Stimulated activated naive CD4-positive, alpha-beta T cell (primary cell): ENCODE measurements at regions not wholly inside any gene's neighbourhood (a gene's known extent, or its start where the extent isn't known, plus 50 kb on each side); places are given as distances from the start of the nearest gene placed in this dataset.

ENCODE experiments used
- DNase-seq, 6 experiments: peaks; one replicate each; lab custom pipeline; 2025; lab: John Stamatoyannopoulos, UW

GRCh38 chr14:95442016-95442632 is 74.3 kb downstream of the SYNE3 start:
- no peak for DNase-seq

- no peak for DNase-seq
Measured at GRCh38 chr14:95440951-95441350, 75.5 kb downstream of the SYNE3 start.

DNA sequence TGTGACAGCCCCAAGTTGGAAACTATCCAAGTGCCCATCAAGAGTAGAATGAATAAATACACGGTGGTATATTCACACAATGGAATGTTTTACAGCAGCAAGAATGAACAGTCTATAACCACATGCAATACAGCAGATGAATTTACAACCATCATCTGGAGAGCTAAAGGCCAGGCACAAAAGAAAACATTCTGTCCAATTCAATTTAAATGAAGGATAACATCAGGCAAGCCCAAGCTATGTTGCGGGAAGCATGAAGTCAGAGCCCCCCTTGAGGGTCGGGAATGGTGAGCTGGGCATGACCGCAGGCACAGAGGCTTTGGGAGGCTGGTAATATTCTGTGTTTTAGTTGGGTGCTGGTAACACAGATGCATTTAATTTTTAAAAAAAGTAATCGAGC is 76.0 kb downstream of the SYNE3 start:
- no peak for DNase-seq

DNA sequence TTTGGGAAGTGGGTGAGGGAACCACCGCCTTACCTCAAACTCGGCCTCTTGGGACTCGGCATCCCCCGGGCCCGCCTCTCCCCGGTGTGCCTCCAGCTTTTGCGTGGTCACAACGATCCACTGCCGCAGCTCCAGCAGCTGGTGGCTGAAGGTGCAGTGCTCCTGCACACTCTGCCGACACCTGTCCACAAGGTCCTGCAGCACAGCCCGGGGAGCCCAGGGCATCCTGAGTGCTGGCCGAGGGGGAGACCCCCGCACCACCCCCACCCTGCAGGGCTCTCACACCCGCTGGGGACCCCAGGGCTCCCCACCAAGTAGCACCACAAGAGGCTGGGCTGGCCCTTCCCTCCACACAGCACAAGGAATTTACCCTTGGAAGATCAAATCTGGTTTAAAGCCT is 76.6 kb downstream of the SYNE3 start:
- DNase-seq: no peak

GRCh38 chr14:95437715-95438114 is 78.7 kb downstream of the SYNE3 start:
- no peak for DNase-seq

DNA sequence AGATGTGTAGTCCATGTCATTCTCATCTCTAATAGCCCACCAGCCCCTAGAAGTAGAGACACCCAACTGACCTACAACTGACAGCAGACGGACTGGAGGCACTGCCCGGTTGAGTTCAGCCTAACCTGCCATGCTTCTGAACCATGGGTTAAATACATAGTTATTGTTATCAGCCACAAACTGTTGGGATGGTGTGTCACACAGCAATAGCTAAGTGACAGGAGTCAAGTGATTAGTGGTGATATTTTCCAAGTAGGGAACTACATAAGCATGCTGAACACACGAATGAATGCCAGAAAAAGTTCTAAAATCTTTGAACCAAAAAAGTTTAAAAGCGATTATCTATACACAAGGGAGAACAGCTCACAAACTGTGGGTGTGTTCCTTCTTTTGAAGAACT is 80.1 kb downstream of the SYNE3 start:
- DNase-seq: no peak

DNA sequence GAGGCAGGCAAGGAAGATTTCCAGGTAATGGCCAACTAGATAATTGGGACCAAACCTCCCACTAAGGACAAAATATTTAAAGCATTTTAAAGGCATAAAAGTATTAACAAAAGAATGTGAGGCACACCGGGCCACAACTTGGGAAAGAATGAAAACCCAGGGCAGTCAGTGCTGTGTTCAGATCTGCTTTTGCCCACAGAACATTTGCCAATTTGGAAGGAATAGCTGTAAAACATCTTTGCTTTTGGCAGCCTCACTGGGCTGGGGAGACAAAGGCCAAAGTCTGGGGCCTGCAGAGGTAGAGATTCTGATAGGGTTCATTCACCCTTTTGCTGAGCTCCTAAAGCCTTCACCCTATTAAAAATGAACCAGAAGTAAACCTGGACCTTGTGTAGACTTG is 82.3 kb downstream of the SYNE3 start:
- no peak for DNase-seq

GRCh38 chr14:95433094-95433478 is 83.4 kb downstream of the SYNE3 start:
- no peak for DNase-seq

DNA sequence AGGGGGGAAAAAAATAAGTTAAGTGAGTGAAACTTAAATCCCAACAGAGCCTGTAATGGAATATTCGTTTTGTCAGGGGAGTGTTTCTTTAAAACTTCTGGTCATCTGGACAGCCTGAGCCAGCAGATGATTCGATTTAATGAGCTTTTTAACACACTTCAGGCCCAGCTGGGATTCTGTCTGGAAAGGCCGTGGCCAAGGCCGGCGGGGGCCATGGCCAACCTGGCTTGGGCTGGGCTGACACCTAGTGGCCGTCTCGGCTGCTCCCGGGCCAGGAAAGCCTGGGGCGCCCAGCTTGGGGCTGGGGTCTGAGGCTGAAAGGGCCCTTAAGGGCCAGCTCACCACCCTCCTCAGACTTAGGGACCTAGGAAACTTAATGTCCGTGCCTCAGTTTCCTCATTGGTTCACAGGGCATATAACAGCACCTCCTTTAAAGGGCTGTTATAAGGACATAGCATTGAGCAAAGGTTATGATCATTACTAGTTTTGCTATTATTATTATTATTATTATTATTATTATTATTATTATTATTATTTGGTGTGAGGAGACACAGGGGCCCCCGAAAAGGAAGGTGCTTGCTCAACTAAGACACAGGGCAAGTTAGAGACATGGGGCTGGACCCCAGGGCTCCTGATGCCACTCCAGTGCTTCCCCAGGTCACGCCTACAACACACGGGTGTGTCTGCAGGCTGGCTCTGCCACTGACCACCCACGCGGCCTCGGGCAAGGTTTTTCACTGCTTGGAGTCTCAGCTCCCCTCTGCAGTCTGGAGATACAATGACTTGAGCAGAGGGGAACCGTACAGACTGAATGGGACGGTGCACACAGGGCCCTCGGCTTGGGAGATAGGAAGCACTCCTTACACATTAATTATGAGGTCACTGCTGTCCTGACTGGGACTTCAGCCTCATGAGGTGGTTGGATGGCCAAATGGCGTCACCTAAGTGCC is 84.0 kb downstream of the SYNE3 start:
- no peak for DNase-seq

GRCh38 chr14:95431199-95432143 is 85.0 kb downstream of the SYNE3 start:
- DNase-seq: no peak

- no peak for DNase-seq
Measured at GRCh38 chr14:95428557-95428956, 87.9 kb downstream of the SYNE3 start.

- DNase-seq: no peak
Measured at GRCh38 chr14:95426116-95426475, 90.4 kb downstream of the SYNE3 start.

DNA sequence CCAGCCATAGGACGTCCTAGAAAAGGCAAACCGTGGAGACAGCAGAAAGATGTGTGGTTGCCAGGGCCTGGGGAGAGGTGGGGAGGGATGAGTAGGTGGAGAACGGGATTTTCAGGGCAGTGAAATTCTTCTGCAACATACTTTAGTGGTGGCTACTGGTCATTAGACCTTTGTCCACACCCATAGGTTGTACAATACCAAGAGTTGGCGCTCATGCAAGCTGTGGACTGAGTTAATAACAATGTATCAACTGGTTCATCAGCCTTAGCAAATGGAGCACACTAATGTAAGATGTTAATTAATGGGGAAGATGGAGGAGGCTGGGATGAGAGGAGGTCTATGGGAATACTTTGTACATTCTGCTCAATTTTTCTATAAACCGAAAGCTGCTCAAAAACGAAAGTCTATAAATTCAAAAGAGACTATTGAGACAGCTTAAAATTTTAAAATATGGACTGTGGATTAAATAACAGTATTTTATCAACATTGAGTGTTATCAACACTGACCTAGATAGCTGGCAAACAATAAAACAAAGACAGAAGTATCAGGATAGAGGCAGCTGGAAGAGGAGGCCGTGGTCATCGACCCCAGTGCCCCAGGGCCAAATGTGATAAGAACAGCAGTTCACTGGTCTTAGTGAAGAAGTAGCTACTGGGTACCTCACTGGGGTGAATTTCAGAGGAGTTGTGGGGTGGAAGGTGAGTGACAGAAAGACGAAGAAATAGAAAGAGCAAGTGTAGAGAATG is 90.9 kb downstream of the SYNE3 start:
- DNase-seq: no peak

DNA sequence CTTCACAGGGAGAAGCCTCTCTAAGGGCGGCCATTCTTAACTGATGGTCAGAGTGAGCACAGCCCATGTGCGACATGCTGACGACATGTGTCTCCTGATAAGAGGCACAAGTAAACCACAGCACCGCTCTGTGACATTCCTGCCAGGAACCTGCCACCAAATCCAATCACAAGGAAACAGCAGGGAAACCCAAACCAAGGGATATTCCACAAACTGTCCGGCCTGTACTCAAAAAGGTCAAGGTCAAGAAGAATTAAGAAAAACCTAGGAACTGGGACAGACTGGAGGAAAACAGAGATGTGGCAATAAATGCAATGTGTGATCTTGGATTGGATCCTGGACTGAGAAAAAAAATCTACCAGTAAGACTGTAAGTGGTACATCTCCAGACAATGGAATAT is 91.9 kb downstream of the SYNE3 start:
- DNase-seq: no peak

- DNase-seq: no peak
Measured at GRCh38 chr14:95421741-95422140, 94.7 kb downstream of the SYNE3 start.

DNA sequence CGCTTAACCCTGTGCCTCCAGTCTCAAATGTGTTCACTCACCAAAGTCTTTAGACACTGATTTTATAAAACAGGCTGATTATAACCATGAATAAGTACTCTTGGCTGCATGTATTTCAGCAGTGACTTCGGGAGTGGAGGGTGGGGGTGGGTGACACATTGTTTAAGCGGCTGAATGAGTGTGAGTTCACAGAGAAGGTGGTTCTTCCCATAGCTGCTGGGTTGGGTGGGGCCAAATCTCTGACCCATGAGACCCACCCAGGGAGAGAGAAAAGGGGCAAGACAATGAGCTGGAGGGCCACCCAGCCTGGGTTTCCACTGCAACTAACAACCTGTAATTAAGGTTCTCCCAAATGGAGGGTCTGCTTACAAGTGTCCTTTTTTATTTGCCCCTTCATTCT is 96.4 kb downstream of the SYNE3 start:
- DNase-seq: no peak

GRCh38 chr14:95419569-95419968 is 96.9 kb downstream of the SYNE3 start:
- DNase-seq: no peak

DNA sequence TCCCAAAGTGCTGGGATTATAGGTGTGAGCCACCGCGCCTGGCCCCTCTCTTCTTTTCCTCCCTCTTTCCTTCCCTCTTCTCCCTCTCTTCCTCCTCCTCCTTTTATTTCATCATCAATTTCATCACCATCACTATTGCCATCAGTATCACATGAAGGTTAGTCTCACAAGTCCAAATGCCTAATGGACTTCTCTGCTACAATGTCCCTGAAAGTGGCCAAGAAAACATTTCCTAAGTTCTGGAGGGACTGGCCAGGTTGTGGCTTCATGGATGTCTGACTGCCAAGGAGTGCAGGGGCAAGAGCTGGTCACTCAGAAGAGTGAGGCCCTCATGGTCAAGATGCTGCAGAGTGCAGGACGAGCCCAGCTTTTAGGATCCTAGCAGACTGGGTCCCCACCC is 97.6 kb downstream of the SYNE3 start:
- DNase-seq: no peak

GRCh38 chr14:95417492-95417891 is 97.8 kb upstream of the CLMN start:
- no peak for DNase-seq

- DNase-seq: no peak
Measured at GRCh38 chr14:95415993-95416392, 96.3 kb upstream of the CLMN start.

DNA sequence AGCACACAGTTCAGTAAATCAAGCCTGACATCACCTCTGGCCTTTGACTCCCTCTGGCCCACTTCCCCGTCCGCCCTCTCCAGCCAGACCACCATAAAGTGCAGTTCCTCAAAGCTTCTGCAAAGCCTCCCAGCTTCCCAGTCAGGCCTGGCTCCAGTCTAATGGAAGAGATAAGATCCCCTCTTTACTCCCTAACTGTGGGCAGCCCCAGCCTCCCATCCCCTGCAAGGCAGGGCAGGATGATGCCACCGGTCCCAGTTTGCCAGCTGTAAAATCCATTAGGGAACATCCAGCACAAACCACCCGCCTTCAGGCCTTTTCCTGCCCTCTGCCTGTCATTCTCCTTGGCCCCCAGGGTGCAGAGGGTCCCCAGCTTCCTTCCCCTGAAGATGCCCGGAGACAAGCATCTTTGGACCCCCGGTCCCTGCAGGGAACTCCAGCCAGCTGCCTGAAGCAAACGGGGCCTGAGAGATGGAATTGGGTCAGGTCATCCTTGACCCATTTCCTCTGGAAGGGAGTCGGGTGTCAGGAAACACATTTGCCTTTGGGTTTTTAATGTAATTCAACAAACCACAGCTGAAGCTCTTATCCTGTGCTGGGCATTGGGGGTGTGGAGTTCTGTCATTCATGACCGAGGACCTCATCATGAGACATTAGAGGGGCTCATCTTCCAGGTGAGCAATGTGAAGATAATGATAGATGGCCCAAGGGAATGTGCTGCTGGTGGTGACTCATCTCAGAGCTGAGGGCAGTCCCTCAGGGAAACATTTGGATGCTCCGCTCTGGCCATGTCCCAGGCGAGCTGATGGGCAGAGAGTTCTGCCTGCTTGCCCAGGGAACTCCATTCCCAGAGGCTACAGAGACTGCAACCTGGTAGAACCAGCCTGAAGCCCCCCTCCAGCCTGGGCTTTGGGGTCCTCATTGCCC is 93.8 kb upstream of the CLMN start:
- DNase-seq: no peak
